Transverse colon (tissue), 4 donors: ENCODE measurements at regions not wholly inside any gene's neighbourhood (a gene's known extent, or its start where the extent isn't known, plus 50 kb on each side); places are given as distances from the start of the nearest gene placed in this dataset.

ENCODE experiments used
- DNase-seq: peaks from one replicate; pipeline ENCODE4 v3.0.0-alpha.2; 2019
- H3K27ac ChIP-seq, 4 donors: fragments of 200-600 bp; sonication (generic); 2 replicates each; pipeline ENCODE4 v1.5.1; 2016 to 2018; ENCODE audit warnings: inconsistent platforms in 4 of 4
- H3K27me3 ChIP-seq: fragments of 200-600 bp; sonication (generic); 2 replicates; pipeline ENCODE4 v1.5.1; 2017; ENCODE audit warnings: inconsistent platforms
- H3K36me3 ChIP-seq, 4 donors: fragments of 200-600 bp; sonication (generic); 2 replicates each; pipeline ENCODE4 v1.5.1; 2017 to 2019; ENCODE audit warnings: inconsistent platforms in 4 of 4
- H3K4me1 ChIP-seq, 4 donors: fragments of 200-600 bp; sonication (generic); 2 replicates each; pipeline ENCODE4 v1.5.1; 2017 to 2020; ENCODE audit warnings: inconsistent platforms in 4 of 4
- H3K4me3 ChIP-seq, 4 donors: fragments of 200-600 bp; sonication (generic); 1 replicate in 1 of 4; 2 replicates in 3 of 4; pipeline versions ENCODE4 v1.5.1 to v1.6.1; 2017 to 2019; ENCODE audit warnings: inconsistent platforms in 4 of 4
- H3K9me3 ChIP-seq, 2 donors: fragments of 200-600 bp; sonication (generic); 2 replicates each; pipeline ENCODE4 v1.5.1; 2017 to 2019; ENCODE audit warnings: inconsistent platforms in 2 of 2
- EP300 ChIP-seq: sonication (generic); formaldehyde crosslinking; IDR thresholded peaks from one replicate; pipeline ENCODE4 v1.6.1; 2017; ENCODE audit warnings: antibody characterized with exemption, low read depth
- POLR2A ChIP-seq: fragments of 450-650 bp; IDR thresholded peaks from one replicate; pipeline ENCODE4 v1.6.1; 2016; ENCODE audit warnings: antibody characterized with exemption, mild to moderate bottlenecking, moderate library complexity
- POLR2AphosphoS5 ChIP-seq, 3 donors: sonication (generic); formaldehyde crosslinking; IDR thresholded peaks; one replicate each; pipeline ENCODE4 v1.6.1; 2016; ENCODE audit warnings: antibody characterized with exemption in 3 of 3
- WGBS, 2 donors: methylation state at CpG; one replicate each; pipeline ENCODE4 v1.1.5; 2018; ENCODE audit warnings: low coverage in 1 of 2; 5-methylcytosine and 5-hydroxymethylcytosine counted together
- in situ Hi-C, 4 donors: fragments of 200-750 bp; cut with MboI; loops; one replicate each; pipeline versions ENCODE4 v1.15.0 to v1.15.1; 2017; ENCODE audit warnings: low sequenced_read_pairs in 3 of 4, low pct_ligation_motif_present in 1 of 4, low pct_unique_long_range_greater_than_20kb in 1 of 4
- intact Hi-C: fragments of 100-400 bp; cut with DNase I; formaldehyde crosslinking; loops from one replicate; pipeline ENCODE4 v1.15.1; 2023; ENCODE audit warnings: low total_unique reads
- TF ChIP-seq, protein P1 (sequence below), 5 experiments: fragments of 200-600 bp in 3 of 5; fragments of 450-650 bp in 2 of 5; sonication (generic) in 3 of 5; IDR thresholded peaks; 1 replicate in 2 of 5; 2 replicates in 3 of 5; pipeline ENCODE4 v1.5.1; 2016 to 2017; ENCODE audit warnings: antibody characterized with exemption in 5 of 5, inconsistent platforms in 3 of 5, mild to moderate bottlenecking in 2 of 5, moderate library complexity in 1 of 5

DNA sequence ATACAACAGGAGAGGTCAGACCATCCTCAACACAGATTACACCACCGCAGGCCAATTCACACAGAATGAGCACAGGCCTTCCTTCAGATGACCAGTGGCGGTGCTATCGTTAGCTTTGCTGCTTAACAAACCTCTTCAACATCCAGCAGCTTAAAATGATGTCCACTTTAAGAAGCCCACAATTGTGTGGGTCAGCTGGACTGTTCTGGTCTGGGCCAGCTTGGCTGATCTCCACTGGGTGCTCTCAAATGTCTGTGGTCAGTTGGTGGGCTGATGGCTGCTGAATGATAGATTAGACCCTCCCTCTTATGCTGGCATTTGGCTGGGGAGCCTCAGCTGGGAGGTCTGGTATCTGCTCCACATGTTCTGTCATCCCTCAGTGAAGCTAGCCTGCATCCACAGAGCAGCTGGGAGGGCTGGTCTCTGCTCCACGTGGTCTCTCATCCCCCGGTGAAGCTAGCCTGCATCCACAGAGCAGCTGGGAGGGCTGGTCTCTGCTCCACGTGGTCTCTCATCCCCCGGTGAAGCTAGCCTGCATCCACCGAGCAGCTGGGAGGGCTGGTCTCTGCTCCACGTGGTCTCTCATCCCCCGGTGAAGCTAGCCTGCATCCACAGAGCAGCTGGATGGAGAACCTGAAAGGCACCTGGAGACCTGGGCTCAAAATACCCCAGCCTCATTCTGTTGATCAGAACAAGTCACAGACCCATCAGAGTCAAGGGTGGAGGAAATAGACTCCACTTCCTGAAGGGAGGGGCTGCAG, 203.6 kb upstream of the DIO3 start:
- Histone ChIP-seq H3K4me1 (peaks cover 12 to 24% (median 18%) of the 10 kb centered on the region in 4 donors), H3K27ac (peak overlapping the region in 1 of 4 donors; percentile 94), H3K9me3 (no peaks in the 10 kb centered on the region), H3K36me3 (no peaks in the 10 kb centered on the region), H3K27me3 (no peaks in the 10 kb centered on the region), H3K4me3 (no peak overlapping the region)
- intact Hi-C loops = no loop called here
- in situ Hi-C loops = no loop called here
- 65 to 100% methylated on average over 2 to 10 of the region's 10 CpGs for WGBS, 2 donors
- TF ChIP-seq POLR2A = no peak
- no peak for TF ChIP-seq POLR2AphosphoS5 (IDR thresholded peaks at IDR 0.05)
- no peak for TF ChIP-seq EP300
- TF ChIP-seq, protein P1, sequence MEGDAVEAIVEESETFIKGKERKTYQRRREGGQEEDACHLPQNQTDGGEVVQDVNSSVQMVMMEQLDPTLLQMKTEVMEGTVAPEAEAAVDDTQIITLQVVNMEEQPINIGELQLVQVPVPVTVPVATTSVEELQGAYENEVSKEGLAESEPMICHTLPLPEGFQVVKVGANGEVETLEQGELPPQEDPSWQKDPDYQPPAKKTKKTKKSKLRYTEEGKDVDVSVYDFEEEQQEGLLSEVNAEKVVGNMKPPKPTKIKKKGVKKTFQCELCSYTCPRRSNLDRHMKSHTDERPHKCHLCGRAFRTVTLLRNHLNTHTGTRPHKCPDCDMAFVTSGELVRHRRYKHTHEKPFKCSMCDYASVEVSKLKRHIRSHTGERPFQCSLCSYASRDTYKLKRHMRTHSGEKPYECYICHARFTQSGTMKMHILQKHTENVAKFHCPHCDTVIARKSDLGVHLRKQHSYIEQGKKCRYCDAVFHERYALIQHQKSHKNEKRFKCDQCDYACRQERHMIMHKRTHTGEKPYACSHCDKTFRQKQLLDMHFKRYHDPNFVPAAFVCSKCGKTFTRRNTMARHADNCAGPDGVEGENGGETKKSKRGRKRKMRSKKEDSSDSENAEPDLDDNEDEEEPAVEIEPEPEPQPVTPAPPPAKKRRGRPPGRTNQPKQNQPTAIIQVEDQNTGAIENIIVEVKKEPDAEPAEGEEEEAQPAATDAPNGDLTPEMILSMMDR (IDR thresholded peaks at IDR 0.05) = no peak
- no peak for DNase-seq

DNA sequence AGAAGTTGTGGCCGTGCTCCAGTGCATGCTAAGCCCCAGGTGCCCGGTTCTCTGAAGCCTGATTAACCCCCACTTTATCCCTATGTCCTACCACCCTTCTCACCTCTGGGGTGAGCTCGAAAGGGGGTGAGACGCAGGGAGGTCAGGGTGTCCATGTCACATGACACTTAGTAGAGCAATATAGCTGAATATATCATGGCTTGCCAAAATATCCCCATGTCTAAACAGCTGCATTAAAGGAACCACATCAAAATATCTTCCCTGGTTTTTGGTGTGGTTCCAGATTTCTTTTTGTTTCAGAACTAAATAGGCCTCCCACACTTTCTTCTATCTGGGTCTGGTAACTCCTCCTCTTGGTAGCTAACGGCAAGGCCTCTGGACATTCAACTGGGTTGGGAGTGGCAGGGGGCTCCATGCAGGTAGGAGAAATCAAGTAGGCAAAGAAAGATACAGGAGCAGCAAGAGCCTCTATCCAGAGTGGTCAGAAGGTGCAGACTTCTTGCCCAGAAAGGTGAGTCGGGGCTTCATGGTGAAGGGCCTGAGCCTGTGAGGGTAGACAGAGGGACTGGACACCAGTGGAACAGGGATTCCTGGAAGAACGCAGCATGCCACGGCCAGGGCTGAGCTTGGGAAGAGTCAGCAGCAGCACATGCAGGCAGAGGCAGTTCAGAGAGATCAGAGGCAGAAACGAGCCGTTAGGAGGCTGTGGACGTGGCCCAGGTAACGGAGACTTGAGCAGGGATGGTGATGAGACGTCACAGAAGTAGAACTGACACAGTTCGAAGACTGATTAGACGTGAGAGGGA, 202.8 kb upstream of the DIO3 start:
- in situ Hi-C loops (no loop called here), intact Hi-C loops (no loop called here)
- 75 to 77% methylated on average over 2 to 15 of the region's 15 CpGs for WGBS, 2 donors
- no peak for TF ChIP-seq EP300
- TF ChIP-seq POLR2AphosphoS5 (IDR thresholded peaks at IDR 0.05) = no peak
- TF ChIP-seq, protein P1 (IDR thresholded peaks at IDR 0.05) = no peak
- TF ChIP-seq POLR2A = no peak
- DNase-seq = no peak
- Histone ChIP-seq H3K27ac (peak overlapping the region; percentile 77 to 94 (median 84)), H3K4me1 (peaks cover 12 to 26% (median 20%) of the 10 kb centered on the region in 4 donors), H3K36me3 (no peaks in the 10 kb centered on the region), H3K4me3 (no peak overlapping the region), H3K9me3 (no peaks in the 10 kb centered on the region), H3K27me3 (no peaks in the 10 kb centered on the region)

DNA sequence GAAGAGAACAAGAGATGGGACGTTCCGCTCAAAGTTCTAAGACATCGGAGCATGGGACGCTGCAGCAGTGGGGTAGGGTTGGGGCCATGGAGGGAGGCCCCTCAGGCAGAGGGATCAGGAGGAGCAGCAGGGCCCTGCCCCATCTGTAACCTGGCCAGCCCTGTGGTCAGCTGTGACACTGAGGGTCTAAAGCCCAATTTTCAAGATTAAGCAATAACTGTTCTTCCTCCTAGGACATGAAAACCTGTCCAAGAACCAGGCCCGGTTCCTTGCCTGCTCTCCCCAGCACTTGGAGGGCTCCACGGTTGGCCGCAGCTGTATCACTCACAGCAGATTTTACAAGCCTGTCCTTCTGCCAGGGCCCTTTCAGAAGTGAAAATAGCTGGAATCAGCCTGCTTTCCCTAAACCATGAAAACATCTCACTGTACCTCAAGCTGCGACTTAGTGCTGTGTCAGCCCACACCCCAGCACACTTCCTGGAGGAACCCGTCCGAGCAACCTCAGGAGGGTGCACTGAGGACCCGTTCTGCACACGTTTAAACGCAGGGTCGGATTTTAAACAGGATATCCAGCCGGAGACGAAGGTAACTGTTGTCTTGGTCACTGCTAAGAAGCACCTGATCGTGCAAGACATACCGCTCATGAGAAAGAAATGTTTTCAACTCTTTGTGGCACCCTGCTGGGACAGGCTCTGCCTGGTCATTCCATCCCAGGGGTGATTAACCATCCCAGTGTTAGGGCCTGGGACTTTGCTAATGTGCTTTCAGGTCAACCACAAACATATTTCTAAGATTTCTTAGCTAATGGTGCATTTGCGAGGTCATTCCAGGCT, 201.9 kb upstream of the DIO3 start:
- peaks cover 17 to 35% (median 28%) of the 10 kb centered on the region in 4 donors for H3K4me1 ChIP-seq
- no peaks in the 10 kb centered on the region for H3K9me3 ChIP-seq
- 55 to 88% methylated on average over 5 to 19 of the region's 19 CpGs for WGBS, 2 donors
- in situ Hi-C loops (no loop called here), intact Hi-C loops (no loop called here)
- DNase-seq = peak; percentile 47
- H3K27ac ChIP-seq = peak overlapping the region; percentile 77 to 94 (median 84)
- no peaks in the 10 kb centered on the region for H3K27me3 ChIP-seq
- H3K36me3 ChIP-seq = no peaks in the 10 kb centered on the region
- TF ChIP-seq, protein P1 (IDR thresholded peaks at IDR 0.05) = no peak
- peak in 2 of 3 donors; percentile 2 to 7 for TF ChIP-seq POLR2AphosphoS5 (IDR thresholded peaks at IDR 0.05)
- no peak overlapping the region for H3K4me3 ChIP-seq
